ENCODE measurements at regions not wholly inside any gene's neighbourhood (a gene's known extent, or its start where the extent isn't known, plus 50 kb on each side); places are given as distances from the start of the nearest gene placed in this dataset.

- Histone ChIP-seq H3K4me1 (ENCODE audit: insufficient read depth) (no peaks in the 10 kb centered on the region), H2AFZ (no peak overlapping the region), H3K9me2 (ENCODE audit: insufficient read depth) (no peaks in the 10 kb centered on the region), H3K27ac (ENCODE audit: low read depth) (no peak overlapping the region), H3K79me2 (replicated peaks; ENCODE audit: insufficient read depth) (no peaks in the 10 kb centered on the region), H3K4me3 (no peak overlapping the region), H3K36me3 (ENCODE audit: insufficient read depth) (no peaks in the 10 kb centered on the region), H4K20me1 (replicated peaks; ENCODE audit: insufficient read depth) (no peaks in the 10 kb centered on the region), H3F3A (replicated peaks; ENCODE audit: low read depth) (no peaks in the 10 kb centered on the region), H3K27me3 (ENCODE audit: insufficient read depth) (no peaks in the 10 kb centered on the region), H3K4me2 (no peak overlapping the region)
- H3K4me3 Mint-ChIP-seq: no peak overlapping the region
- ATAC-seq (no peak), DNase-seq (ENCODE audit: low spot score) (no peak)
- peaks cover 9% of the 10 kb centered on the region for H3K27me3 Mint-ChIP-seq (ENCODE audit: insufficient read depth, low read depth, poor library complexity)
- peaks cover 69% of the 10 kb centered on the region for H3K9me3 Mint-ChIP-seq
- no peaks in the 10 kb centered on the region for H3K4me1 Mint-ChIP-seq
- peaks cover 5% of the 10 kb centered on the region; the same call in 1 of the 3 replicates for H3K36me3 Mint-ChIP-seq (ENCODE audit: low read depth)
- no peak overlapping the region for H3K27ac Mint-ChIP-seq
- TF ChIP-seq ZNF331 (CRISPR knock-in tag; IDR thresholded peaks at IDR 0.05; ENCODE audit: low read depth) (no peak), CTCF (conservative IDR thresholded peaks at IDR 0.05; ENCODE audit: low read depth in 2 of 2) (no peak), ZNF462 (CRISPR knock-in tag; IDR thresholded peaks at IDR 0.05) (no peak), EZH2 (IDR thresholded peaks at IDR 0.05; ENCODE audit: low read depth, unreplicated experiment) (no peak), NANOG (IDR thresholded peaks at IDR 0.05; ENCODE audit: borderline replicate concordance) (no peak), ZNF114 (CRISPR knock-in tag; IDR thresholded peaks at IDR 0.05) (no peak), STAT1 (IDR thresholded peaks at IDR 0.05; ENCODE audit: unreplicated experiment) (no peak)
- TF ChIP-seq, protein P1, sequence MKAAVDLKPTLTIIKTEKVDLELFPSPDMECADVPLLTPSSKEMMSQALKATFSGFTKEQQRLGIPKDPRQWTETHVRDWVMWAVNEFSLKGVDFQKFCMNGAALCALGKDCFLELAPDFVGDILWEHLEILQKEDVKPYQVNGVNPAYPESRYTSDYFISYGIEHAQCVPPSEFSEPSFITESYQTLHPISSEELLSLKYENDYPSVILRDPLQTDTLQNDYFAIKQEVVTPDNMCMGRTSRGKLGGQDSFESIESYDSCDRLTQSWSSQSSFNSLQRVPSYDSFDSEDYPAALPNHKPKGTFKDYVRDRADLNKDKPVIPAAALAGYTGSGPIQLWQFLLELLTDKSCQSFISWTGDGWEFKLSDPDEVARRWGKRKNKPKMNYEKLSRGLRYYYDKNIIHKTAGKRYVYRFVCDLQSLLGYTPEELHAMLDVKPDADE (IDR thresholded peaks at IDR 0.05): no peak
Observed at GRCh38 chr10:85212526-85212925, 884.1 kb downstream of the CCSER2 start.

Data from GM23338 (cell line).